HL-60/S4 (cell line): ENCODE measurements at regions not wholly inside any gene's neighbourhood (a gene's known extent, or its start where the extent isn't known, plus 50 kb on each side); places are given as distances from the start of the nearest gene placed in this dataset.

Experiments used
- in situ Hi-C: fragments of 300-500 bp; cut with MboI; formaldehyde crosslinking; loops from 2 replicates; pipeline ENCODE4 v1.14.3; 2022; ENCODE audit warnings: low sequenced_read_pairs

DNA sequence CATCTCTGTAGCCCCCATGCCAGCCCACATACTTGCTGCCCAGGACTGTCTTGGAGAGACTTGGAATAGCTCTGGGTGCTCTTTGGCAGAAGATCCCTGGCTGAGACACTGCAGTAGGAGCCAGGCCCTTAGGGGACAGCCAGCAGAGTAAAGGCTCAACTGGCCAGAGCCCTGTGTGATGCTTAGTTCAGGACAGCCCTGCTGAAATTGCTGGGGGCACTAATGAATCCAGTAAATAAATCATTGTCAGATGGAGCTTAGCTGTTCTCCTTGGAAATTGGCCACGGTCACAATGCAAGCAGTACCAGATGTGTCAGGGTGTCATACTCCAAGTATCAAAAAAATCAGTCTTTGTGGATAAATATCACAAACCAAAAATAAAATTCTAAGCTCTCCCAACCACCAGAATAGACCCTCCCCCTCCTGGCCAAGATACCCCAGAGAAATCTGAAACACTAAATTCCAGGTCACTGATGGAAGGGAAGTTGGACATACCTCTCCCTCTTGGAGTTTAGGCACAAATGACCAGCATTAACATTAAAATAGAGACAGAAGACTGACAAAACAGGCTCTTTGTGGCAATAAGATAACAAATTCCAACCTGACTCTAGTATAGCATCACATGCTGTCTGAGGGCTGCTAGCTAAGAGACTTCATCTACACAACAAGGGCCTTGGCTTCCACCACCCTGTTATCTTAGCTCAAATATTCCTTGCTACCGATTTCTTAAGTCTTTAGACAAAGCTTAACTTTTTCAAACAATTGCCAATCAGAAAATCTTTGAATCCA lies 83.2 kb upstream of the DNAH14 start:
- in situ Hi-C loops = no loop called here

GRCh38 chr1:224850446-224850845 lies 79.0 kb upstream of the DNAH14 start:
- in situ Hi-C loops = loop anchor here (5.0 kb wide), 1 partner anchor 338 kb away; no protein-coding TSS in a partner anchor

DNA sequence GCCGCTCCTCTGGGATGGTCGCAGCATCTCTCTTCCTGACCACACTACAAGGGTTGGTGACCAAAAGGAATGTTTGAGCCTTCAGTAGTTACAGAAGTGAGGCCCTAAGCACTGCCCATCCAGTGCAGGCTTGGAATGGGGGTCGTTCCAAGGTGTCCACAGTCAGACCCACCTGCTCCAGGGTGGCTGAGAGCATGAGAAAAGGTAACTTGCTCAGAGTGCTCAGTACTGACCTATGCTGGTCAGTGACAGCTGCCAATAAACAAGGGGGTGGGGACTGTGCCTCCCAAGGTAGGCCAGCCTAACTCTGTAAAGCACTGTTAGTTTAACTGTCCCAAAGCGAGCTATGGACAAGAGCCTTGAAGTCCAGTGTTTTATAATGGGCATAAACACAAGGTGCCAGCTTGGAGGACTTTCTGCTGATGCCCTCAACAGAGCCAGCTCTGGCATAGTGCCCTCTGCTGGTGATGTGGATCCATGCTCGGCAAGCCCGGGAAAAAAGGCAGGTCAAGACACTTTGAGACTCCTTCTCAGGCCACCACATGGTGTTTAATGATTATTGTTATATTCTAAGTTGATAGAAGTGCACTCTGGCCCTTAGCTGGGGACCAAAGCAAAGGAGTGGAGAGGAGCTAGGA lies 78.1 kb upstream of the DNAH14 start:
- in situ Hi-C loops = loop anchor here (5.0 kb wide), 1 partner anchor 339 kb away; no protein-coding TSS in a partner anchor

- in situ Hi-C loops = loop anchor here (5.0 kb wide), 1 partner anchor 340 kb away; no protein-coding TSS in a partner anchor
Observed at GRCh38 chr1:224851848-224852261, 77.6 kb upstream of the DNAH14 start.

GRCh38 chr1:224852901-224853568 lies 76.4 kb upstream of the DNAH14 start:
- in situ Hi-C loops = loop anchor here (5.0 kb wide), 1 partner anchor 341 kb away; no protein-coding TSS in a partner anchor

GRCh38 chr1:224856973-224857372 lies 72.5 kb upstream of the DNAH14 start:
- in situ Hi-C loops = no loop called here

GRCh38 chr1:224859651-224860050 lies 69.8 kb upstream of the DNAH14 start:
- in situ Hi-C loops = no loop called here

GRCh38 chr1:224860488-224861338 lies 68.8 kb upstream of the DNAH14 start:
- in situ Hi-C loops = no loop called here

DNA sequence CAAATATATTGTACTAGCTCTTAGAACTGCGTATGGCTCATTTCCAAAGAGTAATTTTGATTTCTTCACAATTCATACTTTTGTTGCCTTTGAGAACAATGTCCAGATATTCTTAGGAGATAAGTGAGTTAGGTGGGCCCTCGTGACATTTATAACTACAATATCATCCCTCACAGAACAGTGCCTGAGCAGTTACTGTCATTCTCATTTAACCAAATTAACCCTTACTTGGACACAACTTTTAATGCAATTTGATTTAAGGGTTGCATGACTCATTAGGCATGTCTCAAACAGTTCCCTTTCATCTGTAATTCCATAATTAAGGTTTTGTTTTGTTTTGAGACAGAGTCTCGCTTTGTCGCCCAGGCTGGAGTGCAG lies 68.1 kb upstream of the DNAH14 start:
- in situ Hi-C loops = no loop called here

DNA sequence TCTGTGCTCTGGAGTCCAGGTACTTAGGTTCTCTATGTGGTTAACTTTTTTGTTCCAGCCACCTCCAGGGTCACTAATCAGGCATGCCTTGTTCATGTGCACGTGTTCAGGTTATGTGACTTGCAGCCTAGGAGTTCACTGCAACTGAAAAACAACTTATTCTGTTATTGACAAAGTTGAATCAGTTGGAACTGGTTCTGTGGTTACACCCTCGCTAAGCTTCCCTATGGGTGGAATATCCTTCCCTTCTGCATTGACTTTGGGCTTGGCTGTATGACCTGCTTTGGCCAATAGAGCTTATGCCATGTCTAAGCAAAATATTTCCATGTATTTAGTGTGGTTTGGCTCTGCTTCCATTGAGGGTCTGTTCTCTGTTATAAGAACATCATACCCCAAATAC lies 66.0 kb upstream of the DNAH14 start:
- in situ Hi-C loops = no loop called here

- in situ Hi-C loops = no loop called here
Observed at GRCh38 chr1:224864006-224864405, 65.5 kb upstream of the DNAH14 start.

DNA sequence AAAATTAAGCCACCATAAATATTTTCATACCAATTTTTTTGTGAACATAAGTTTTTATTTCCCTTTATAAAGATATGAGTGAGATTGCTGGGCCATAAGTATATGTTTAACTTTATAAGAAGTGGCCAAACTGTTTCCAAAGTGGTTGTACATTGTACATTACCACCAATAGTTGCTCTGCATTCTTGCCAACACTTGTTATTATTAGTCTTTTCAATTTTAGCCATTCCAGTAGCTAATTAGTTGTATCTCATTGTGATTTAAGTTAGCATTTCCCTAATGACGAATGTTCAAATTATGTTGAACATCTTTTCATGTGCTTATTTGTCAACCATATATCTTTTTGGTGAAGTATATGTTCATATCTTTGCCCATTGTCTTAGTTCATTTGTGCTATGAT lies 64.0 kb upstream of the DNAH14 start:
- in situ Hi-C loops = no loop called here

DNA sequence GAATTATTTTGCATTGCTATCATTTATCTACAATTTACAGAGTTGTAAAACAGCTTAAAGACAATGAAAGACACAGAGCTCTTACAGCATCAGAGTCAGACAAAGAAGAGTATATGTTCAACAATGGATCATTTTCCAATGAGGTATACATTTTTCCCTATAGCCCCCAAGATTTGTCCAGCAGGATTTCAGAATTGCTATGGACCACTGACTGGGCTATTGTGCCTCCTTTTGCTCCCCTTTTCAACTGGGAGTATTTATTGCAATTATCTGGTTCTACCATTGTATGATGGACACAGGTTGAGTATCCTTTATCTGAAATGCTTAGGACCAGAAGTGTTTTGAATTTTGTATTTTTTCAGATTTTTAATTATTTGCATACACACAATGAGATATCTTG lies 62.5 kb upstream of the DNAH14 start:
- in situ Hi-C loops = no loop called here

- in situ Hi-C loops = no loop called here
Observed at GRCh38 chr1:224867715-224868114, 61.8 kb upstream of the DNAH14 start.

- in situ Hi-C loops = no loop called here
Observed at GRCh38 chr1:224872832-224873433, 56.5 kb upstream of the DNAH14 start.

- in situ Hi-C loops = no loop called here
Observed at GRCh38 chr1:224873434-224874369, 55.8 kb upstream of the DNAH14 start.

DNA sequence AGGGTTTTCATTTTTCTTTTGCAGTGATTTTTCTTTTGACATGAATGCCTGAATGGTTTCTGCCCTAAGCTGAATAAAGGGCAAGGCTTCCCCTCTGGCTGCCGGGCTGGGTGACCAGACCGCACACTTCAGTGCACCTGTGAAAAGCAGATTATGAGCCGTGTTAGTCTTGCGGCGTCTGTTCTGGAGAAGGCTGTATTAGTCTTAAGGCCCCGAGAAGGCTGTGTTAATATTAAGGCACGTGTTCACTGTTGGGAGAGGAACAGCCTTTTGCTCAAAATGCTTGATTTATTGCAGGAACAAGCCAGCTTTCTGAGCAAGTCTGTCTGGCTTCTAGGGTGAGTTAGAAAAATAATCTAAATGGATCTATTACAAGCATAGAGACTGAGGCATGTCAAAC lies 54.7 kb upstream of the DNAH14 start:
- in situ Hi-C loops = no loop called here

- in situ Hi-C loops = no loop called here
Observed at GRCh38 chr1:224879162-224879803, 50.2 kb upstream of the DNAH14 start.
